Prostate gland (tissue), 2 donors: ENCODE measurements at regions not wholly inside any gene's neighbourhood (a gene's known extent, or its start where the extent isn't known, plus 50 kb on each side); places are given as distances from the start of the nearest gene placed in this dataset.

ENCODE experiments used
- POLR2A ChIP-seq: fragments of 450-650 bp; IDR thresholded peaks from one replicate; pipeline ENCODE4 v1.6.1; 2016; ENCODE audit warnings: antibody characterized with exemption, mild to moderate bottlenecking
- TF ChIP-seq, protein P1 (sequence below), 4 experiments: fragments of 200-600 bp in 2 of 4; fragments of 450-650 bp in 2 of 4; sonication (generic) in 2 of 4; IDR thresholded peaks; 1 replicate in 3 of 4; 2 replicates in 1 of 4; pipeline ENCODE4 v1.5.1; 2016 to 2019; ENCODE audit warnings: antibody characterized with exemption in 4 of 4, mild to moderate bottlenecking in 2 of 4, moderate library complexity in 2 of 4

DNA sequence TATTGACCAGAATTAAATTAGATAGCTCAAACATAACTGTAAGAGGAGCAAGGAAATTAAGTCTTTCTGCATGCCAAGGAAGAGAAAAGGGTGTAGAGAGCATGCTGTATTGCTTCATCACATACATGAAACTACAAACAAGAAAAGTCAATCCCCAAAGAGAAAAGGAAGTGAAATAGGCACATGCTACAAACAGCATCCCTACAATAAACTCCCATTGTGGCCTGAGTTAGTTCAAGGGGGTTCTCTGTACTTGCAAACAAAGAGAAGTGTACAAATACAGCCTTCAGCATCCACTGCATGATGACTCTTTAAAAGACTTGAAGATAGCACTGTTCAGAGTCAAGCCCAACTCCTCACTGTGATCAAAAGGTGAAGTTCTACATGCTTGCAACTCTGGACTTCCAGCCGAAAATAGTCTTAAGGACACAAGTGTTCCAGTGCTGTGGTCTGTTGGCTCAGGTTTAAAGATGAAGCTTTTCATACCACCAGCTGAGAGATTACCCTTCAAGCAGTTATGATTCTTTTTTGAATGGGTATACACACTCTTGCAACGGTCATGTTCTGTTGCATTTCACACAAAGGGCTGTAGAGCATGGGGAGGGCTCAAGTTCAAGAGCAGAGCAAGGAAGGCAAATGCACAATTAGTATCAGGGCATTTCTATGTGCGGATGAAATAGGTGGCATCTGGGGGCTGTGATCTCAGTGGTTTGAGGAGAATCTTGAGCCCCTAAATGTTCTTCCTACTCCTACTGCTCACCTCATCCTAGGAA, 534.5 kb downstream of the EBF1 start:
- TF ChIP-seq, protein P1, sequence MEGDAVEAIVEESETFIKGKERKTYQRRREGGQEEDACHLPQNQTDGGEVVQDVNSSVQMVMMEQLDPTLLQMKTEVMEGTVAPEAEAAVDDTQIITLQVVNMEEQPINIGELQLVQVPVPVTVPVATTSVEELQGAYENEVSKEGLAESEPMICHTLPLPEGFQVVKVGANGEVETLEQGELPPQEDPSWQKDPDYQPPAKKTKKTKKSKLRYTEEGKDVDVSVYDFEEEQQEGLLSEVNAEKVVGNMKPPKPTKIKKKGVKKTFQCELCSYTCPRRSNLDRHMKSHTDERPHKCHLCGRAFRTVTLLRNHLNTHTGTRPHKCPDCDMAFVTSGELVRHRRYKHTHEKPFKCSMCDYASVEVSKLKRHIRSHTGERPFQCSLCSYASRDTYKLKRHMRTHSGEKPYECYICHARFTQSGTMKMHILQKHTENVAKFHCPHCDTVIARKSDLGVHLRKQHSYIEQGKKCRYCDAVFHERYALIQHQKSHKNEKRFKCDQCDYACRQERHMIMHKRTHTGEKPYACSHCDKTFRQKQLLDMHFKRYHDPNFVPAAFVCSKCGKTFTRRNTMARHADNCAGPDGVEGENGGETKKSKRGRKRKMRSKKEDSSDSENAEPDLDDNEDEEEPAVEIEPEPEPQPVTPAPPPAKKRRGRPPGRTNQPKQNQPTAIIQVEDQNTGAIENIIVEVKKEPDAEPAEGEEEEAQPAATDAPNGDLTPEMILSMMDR (IDR thresholded peaks at IDR 0.05) = no peak
- TF ChIP-seq POLR2A = no peak
